CD4-positive, alpha-beta T cell (primary cell): ENCODE measurements at regions not wholly inside any gene's neighbourhood (a gene's known extent, or its start where the extent isn't known, plus 50 kb on each side); places are given as distances from the start of the nearest gene placed in this dataset.

Experiments used
- ATAC-seq: fragments of 200-7000 bp; cut with Tn5 transposase; one replicate; pipeline ENCODE4 v1.10.0; 2022; ENCODE audit warnings: mild to moderate bottlenecking; ENCODE audit not compliant: poor library complexity
- CTCF ChIA-PET: fragments of 350-600 bp; sonication (Branson Sonifier 250); formaldehyde crosslinking; loops from one replicate; lab custom pipeline; 2021; ENCODE audit warnings: antibody characterized with exemption, inconsistent platforms; lab: Charles Lee
- POLR2A ChIA-PET: fragments of 350-600 bp; sonication (Branson Sonifier 250); formaldehyde crosslinking; loops from one replicate; lab custom pipeline; 2021; ENCODE audit warnings: antibody characterized with exemption, inconsistent platforms; lab: Charles Lee
- DNase-seq, 14 experiments: peaks; one replicate each; pipeline ENCODE4 v3.0.0-alpha.2; 2013 to 2020; ENCODE audit warnings: mixed read lengths in 2 of 14
- H3K27ac ChIP-seq, 2 donors: one replicate each; pipeline versions ENCODE4 v1.5.1 to v1.7.0; 2013; ENCODE audit warnings: low read length in 2 of 2, low read depth in 1 of 2, mild to moderate bottlenecking in 1 of 2
- H3K27me3 ChIP-seq, 2 experiments: 1 replicate in 1 of 2; 2 replicates in 1 of 2; pipeline versions ENCODE4 v1.6.1 to v1.7.0; 2013; ENCODE audit warnings: low read length in 2 of 2, control low read depth in 1 of 2, mild to moderate bottlenecking in 1 of 2, moderate library complexity in 1 of 2; ENCODE audit not compliant: insufficient read depth in 2 of 2, control insufficient read depth in 1 of 2
- H3K36me3 ChIP-seq: one replicate; pipeline ENCODE4 v1.6.1; 2013; ENCODE audit warnings: low read length, control low read depth; ENCODE audit not compliant: insufficient read depth
- H3K4me1 ChIP-seq: one replicate; pipeline ENCODE4 v1.6.1; 2013; ENCODE audit warnings: low read length, control low read depth; ENCODE audit not compliant: insufficient read depth
- H3K4me3 ChIP-seq: one replicate; pipeline ENCODE4 v1.5.1; 2013; ENCODE audit warnings: mild to moderate bottlenecking, low read length, moderate library complexity
- H3K9me3 ChIP-seq, 2 experiments: 1 replicate in 1 of 2; 2 replicates in 1 of 2; pipeline versions ENCODE4 v1.6.1 to v1.7.0; 2013; ENCODE audit warnings: low read length in 2 of 2, mild to moderate bottlenecking in 2 of 2, control low read depth in 1 of 2, moderate library complexity in 1 of 2; ENCODE audit not compliant: control insufficient read depth in 1 of 2, insufficient read depth in 1 of 2
- H3K27ac Mint-ChIP-seq: one replicate; pipeline ENCODE4 v1.8.0; 2020; ENCODE audit warnings: mixed read lengths
- H3K27me3 Mint-ChIP-seq: one replicate; pipeline ENCODE4 v1.8.0; 2021; ENCODE audit warnings: mixed read lengths
- H3K36me3 Mint-ChIP-seq: one replicate; pipeline ENCODE4 v1.8.0; 2021; ENCODE audit warnings: low read depth, mixed read lengths
- H3K4me1 Mint-ChIP-seq: one replicate; pipeline ENCODE4 v1.8.0; 2021; ENCODE audit warnings: low read depth, mixed read lengths
- H3K4me3 Mint-ChIP-seq: one replicate; pipeline ENCODE4 v1.8.0; 2020; ENCODE audit warnings: mild to moderate bottlenecking, mixed read lengths
- H3K9me3 Mint-ChIP-seq: one replicate; pipeline ENCODE4 v1.8.0; 2020; ENCODE audit warnings: mixed read lengths
- CTCF ChIP-seq: fragments of 200-600 bp; IDR thresholded peaks from one replicate; pipeline ENCODE4 v1.8.0; 2022; ENCODE audit warnings: antibody characterized with exemption, mild to moderate bottlenecking
- intact Hi-C, 2 experiments: fragments of 100-400 bp; cut with DNase I in 1 of 2; cut with micrococcal nuclease in 1 of 2; formaldehyde crosslinking; loops; one replicate each; pipeline versions ENCODE4 v1.15.1 to v1.9.0; 2023 to 2025; cut with DNase I, micrococcal nuclease

GRCh38 chr18:72181241-72181764 lies 362.8 kb downstream of the CBLN2 start:
- Histone ChIP-seq H3K9me3 (no peaks in the 10 kb centered on the region), H3K4me1 (no peaks in the 10 kb centered on the region), H3K27ac (no peak overlapping the region), H3K4me3 (no peak overlapping the region), H3K27me3 (no peaks in the 10 kb centered on the region), H3K36me3 (no peaks in the 10 kb centered on the region)
- Mint-ChIP-seq H3K4me1 (no peaks in the 10 kb centered on the region), H3K27ac (no peak overlapping the region), H3K9me3 (peaks cover 8% of the 10 kb centered on the region), H3K4me3 (no peak overlapping the region), H3K27me3 (no peaks in the 10 kb centered on the region), H3K36me3 (no peaks in the 10 kb centered on the region)
- ATAC-seq (no peak), DNase-seq (peak in 1 of 14 experiments; percentile 7)
- POLR2A ChIA-PET: no interaction called here
- intact Hi-C loops: no loop called here
- CTCF ChIA-PET: no interaction called here
- no peak for TF ChIP-seq CTCF

GRCh38 chr18:72180689-72181088 lies 363.5 kb downstream of the CBLN2 start:
- no peak overlapping the region for H3K4me3 Mint-ChIP-seq
- intact Hi-C loops: no loop called here
- no peak overlapping the region for H3K27ac Mint-ChIP-seq
- H3K27me3 ChIP-seq: no peaks in the 10 kb centered on the region
- H3K36me3 ChIP-seq: no peaks in the 10 kb centered on the region
- TF ChIP-seq CTCF: no peak
- DNase-seq: no peak
- no peak for ATAC-seq
- H3K36me3 Mint-ChIP-seq: no peaks in the 10 kb centered on the region
- POLR2A ChIA-PET: no interaction called here
- no peaks in the 10 kb centered on the region for H3K27me3 Mint-ChIP-seq
- no peak overlapping the region for H3K4me3 ChIP-seq
- H3K9me3 Mint-ChIP-seq: peaks cover 11% of the 10 kb centered on the region
- no peaks in the 10 kb centered on the region for H3K4me1 ChIP-seq
- CTCF ChIA-PET: no interaction called here
- no peak overlapping the region for H3K27ac ChIP-seq
- no peaks in the 10 kb centered on the region for H3K9me3 ChIP-seq
- no peaks in the 10 kb centered on the region for H3K4me1 Mint-ChIP-seq

GRCh38 chr18:72174972-72175649 lies 369.0 kb downstream of the CBLN2 start:
- ATAC-seq: no peak
- H3K27me3 ChIP-seq: no peaks in the 10 kb centered on the region
- no peaks in the 10 kb centered on the region for H3K36me3 ChIP-seq
- no peaks in the 10 kb centered on the region for H3K4me1 ChIP-seq
- no peaks in the 10 kb centered on the region for H3K36me3 Mint-ChIP-seq
- CTCF ChIA-PET: no interaction called here
- no peak overlapping the region for H3K27ac ChIP-seq
- H3K27ac Mint-ChIP-seq: no peak overlapping the region
- peaks cover 0 to 3% of the 10 kb centered on the region in 2 experiments for H3K9me3 ChIP-seq
- H3K4me3 ChIP-seq: no peak overlapping the region
- intact Hi-C loops: loop anchor here in 1 of 2 experiments (10.0 kb wide), 1 partner anchor 60 kb away; no protein-coding TSS in a partner anchor
- no peak for TF ChIP-seq CTCF
- no peaks in the 10 kb centered on the region for H3K4me1 Mint-ChIP-seq
- no peak overlapping the region for H3K4me3 Mint-ChIP-seq
- DNase-seq: no peak
- peaks cover 3% of the 10 kb centered on the region for H3K9me3 Mint-ChIP-seq
- H3K27me3 Mint-ChIP-seq: no peaks in the 10 kb centered on the region
- POLR2A ChIA-PET: no interaction called here
